GM12865 (cell line): ENCODE measurements at regions not wholly inside any gene's neighbourhood (a gene's known extent, or its start where the extent isn't known, plus 50 kb on each side); places are given as distances from the start of the nearest gene placed in this dataset.

Experiments used
- DNase-seq: peaks from one replicate; pipeline ENCODE4 v3.0.0; 2010; ENCODE audit warnings: low read depth
- H3K4me3 ChIP-seq: 2 replicates; pipeline ENCODE4 v1.5.1; 2011; ENCODE audit warnings: mild to moderate bottlenecking, low read depth, low read length, control low read depth
- TF ChIP-seq, protein P1 (sequence below): IDR thresholded peaks from 2 replicates; pipeline ENCODE4 v1.5.1; 2011; ENCODE audit warnings: low read length, control low read depth, low read depth, inconsistent platforms; ENCODE audit not compliant: insufficient read depth; ENCODE audit errors: missing control alignments

DNA sequence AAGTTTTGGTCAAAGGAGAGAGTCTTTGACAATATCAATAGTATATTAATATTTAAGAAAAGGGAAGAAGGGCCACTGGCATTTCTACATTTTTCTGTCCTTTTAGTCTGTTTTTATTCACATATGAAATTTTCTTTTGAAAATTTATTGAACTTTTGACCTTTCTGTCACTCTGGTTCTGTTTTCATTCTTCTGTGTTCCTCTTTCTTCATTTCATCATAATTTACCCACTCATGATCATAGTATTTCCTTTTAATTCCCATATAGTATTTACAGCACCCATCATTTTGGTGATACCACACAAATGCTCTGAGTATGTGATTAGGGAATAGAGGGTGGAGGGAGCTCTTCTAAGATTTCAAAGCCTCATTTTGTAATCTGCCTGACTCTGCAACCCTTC, 142.8 kb downstream of the GJA1 start:
- no peak for DNase-seq
- TF ChIP-seq, protein P1, sequence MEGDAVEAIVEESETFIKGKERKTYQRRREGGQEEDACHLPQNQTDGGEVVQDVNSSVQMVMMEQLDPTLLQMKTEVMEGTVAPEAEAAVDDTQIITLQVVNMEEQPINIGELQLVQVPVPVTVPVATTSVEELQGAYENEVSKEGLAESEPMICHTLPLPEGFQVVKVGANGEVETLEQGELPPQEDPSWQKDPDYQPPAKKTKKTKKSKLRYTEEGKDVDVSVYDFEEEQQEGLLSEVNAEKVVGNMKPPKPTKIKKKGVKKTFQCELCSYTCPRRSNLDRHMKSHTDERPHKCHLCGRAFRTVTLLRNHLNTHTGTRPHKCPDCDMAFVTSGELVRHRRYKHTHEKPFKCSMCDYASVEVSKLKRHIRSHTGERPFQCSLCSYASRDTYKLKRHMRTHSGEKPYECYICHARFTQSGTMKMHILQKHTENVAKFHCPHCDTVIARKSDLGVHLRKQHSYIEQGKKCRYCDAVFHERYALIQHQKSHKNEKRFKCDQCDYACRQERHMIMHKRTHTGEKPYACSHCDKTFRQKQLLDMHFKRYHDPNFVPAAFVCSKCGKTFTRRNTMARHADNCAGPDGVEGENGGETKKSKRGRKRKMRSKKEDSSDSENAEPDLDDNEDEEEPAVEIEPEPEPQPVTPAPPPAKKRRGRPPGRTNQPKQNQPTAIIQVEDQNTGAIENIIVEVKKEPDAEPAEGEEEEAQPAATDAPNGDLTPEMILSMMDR: no peak
- H3K4me3 ChIP-seq: no peak overlapping the region

DNA sequence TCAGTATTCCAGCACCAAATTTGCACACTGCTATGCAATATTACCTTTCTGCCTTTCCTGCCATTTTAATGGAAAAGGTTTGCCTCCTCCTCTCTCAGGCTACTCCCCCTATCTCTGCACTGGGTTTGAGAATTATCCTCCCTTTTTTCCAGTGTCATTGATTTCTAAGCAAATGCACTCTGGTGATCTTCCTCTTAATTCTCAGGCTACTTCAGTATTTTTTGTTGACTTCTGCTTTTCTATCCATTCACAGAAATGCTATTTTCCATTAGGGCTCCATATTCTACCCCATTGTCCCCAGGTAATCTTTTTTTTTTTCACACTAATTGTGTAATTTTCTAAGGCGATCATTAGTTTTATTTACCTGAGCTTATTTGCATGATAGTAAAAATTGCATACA, 144.0 kb downstream of the GJA1 start:
- no peak for DNase-seq
- TF ChIP-seq, protein P1: no peak
- no peak overlapping the region for H3K4me3 ChIP-seq

DNA sequence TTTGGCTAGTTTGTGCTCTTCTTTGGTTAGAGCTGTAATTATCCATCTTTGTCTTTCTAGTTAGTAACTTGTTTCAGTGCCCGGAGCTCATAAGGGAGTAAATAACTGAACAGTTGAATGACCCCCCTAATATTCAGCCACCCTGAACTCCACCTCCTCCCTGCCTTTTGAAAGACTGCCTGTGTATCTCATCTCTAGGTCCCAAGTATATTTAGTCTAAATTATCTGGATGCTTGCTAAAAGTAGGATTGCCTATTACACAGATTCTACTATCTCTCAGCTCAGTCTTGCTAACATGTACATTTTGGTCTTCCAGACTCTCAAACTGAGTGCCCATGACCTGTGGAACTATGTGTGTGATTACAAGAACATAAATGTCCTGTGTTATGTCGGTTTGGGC, 145.9 kb downstream of the GJA1 start:
- no peak for DNase-seq
- H3K4me3 ChIP-seq: no peak overlapping the region
- TF ChIP-seq, protein P1: no peak

DNA sequence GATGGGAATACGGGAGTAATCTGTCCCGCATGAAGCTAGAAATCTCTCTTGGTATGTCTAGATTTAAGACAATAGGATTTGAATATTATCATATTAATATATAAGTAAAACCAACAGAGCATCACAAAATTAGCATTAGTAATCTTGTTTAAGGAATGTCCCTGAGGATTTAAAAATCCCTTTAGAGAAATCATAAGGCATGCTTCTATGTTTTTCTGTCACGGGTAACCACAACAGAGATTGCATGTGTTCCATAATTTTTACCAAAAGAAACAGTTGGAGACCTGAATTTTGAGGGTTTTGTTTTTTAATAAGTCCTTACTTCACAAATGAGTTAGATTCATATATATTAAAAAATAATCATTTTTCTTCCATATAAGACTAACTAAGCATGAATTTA, 146.8 kb downstream of the GJA1 start:
- DNase-seq: no peak
- H3K4me3 ChIP-seq: no peak overlapping the region
- TF ChIP-seq, protein P1: no peak

DNA sequence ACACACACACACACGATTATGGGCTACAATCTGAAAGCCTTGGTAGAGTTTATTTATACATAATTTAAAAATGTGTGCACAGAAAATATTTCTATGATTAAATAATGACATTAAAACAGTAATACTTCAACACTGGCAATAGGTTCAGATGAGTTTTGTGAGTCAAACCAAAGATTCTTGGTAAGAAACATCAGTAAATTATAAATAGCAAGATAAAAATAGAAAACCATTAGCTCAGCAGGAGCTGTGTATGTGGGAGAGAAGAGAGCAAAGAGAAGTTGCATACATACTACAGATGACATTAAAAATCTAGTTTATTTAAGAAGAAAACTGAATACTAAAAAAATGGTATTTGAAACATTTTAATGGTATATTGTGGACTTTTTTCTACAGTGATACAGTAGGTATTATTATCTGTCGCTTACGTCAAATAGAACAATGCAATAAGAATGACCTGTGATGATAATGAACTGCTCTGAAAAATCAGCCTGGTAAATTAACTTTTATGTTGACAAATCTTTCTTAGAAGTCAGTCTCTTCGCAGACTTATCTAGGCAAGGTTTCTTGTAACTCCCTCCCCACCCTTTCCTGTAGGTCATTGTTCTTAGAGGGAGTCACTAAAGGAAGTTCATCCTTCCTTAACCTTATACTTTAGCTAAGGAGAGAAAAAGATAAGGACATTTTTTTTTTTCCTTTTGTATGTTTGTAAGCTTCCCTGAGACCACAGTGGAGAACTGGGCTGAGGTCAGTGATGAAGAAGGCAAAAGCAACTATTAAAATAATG, 149.3 kb downstream of the GJA1 start:
- H3K4me3 ChIP-seq: no peak overlapping the region
- no peak for DNase-seq
- TF ChIP-seq, protein P1: no peak

DNA sequence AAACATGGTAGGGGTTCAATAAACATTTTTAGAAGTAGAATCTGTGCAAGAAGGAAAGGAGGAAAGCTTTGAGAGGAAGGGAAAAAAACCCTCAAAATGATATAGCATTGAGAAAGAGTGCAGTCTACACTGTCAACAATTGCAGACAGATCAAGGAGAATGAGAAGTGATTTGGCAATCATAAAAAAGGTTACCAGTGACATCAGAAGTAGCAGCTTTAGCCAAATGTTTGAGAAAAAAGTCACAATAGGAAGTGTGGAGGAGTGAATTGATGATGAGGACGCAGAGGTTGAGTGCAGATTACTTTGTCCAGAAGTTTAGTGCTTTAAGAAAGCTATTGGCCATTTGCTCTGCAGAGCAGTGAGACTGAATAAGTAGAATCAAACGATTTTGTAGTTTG, 155.0 kb downstream of the GJA1 start:
- DNase-seq: no peak
- no peak overlapping the region for H3K4me3 ChIP-seq
- TF ChIP-seq, protein P1: no peak

DNA sequence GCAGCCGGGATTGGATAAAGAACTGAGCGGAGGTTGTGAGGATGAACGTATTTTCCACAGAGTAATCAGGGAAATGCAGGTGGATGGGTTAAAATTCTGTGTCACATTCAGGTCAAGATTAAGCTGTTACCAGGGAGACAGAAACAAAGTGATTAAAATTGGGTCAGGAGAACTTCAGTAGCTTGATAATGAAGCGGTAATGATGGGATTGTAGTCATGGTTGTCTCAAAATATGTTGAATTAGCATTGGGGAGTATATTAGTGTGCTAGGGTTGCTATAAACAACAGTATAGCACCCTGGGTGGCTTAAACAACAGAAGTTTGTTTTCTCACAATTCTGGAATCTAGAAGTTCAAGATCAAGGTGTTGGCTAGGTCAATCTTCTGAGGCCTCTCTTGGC, 155.5 kb downstream of the GJA1 start:
- TF ChIP-seq, protein P1: no peak
- H3K4me3 ChIP-seq: no peak overlapping the region
- DNase-seq: no peak
